C4-2B (cell line): ENCODE measurements at regions not wholly inside any gene's neighbourhood (a gene's known extent, or its start where the extent isn't known, plus 50 kb on each side); places are given as distances from the start of the nearest gene placed in this dataset.

Experiments
- CTCF ChIP-seq: fragments of 450-650 bp; conservative IDR thresholded peaks from 2 replicates; pipeline ENCODE4 v1.5.1; 2017; ENCODE audit warnings: mild to moderate bottlenecking
- ZFX ChIP-seq: fragments of 450-650 bp; IDR thresholded peaks from 2 replicates; pipeline ENCODE4 v1.6.1; 2017

- TF ChIP-seq CTCF (no peak), ZFX (no peak)
Observed at GRCh38 chr6:14386263-14386662, 268.7 kb downstream of the CD83 start.
